ENCODE measurements at regions not wholly inside any gene's neighbourhood (a gene's known extent, or its start where the extent isn't known, plus 50 kb on each side); places are given as distances from the start of the nearest gene placed in this dataset.

- TF ChIP-seq POLR2A (IDR thresholded peaks at IDR 0.05; ENCODE audit: low read depth, low read length), result no peak
- FAIRE-seq (no peak), DNase-seq (ENCODE audit: insufficient read length, low spot score) (no peak)
Measured at GRCh38 chr16:8376430-8376829, 213.9 kb downstream of the TMEM114 start.

DNA sequence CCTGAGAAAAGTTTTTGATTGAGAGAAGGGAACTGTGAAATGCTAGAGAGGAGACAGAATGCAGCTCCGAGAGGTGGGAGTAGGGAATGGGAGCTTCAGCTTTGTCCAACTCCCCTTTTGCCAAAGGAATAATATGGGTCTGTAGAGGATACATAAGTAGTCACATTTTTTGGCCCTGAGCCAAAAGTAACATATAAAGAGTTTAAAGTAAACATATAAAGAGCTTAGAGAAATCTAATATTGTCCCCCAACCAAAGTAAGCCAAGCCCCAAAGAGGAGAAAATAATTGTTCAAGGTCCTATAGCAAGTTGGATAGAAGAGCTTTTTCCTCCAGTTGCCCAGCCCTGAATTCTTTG, 215.1 kb downstream of the TMEM114 start:
- DNase-seq (ENCODE audit: insufficient read length, low spot score) (no peak), FAIRE-seq (no peak)
- TF ChIP-seq POLR2A (IDR thresholded peaks at IDR 0.05; ENCODE audit: low read depth, low read length), result no peak

- FAIRE-seq (no peak), DNase-seq (ENCODE audit: insufficient read length, low spot score) (no peak)
- TF ChIP-seq POLR2A (IDR thresholded peaks at IDR 0.05; ENCODE audit: low read depth, low read length), result no peak
Measured at GRCh38 chr16:8374586-8375231, 215.6 kb downstream of the TMEM114 start.

DNA sequence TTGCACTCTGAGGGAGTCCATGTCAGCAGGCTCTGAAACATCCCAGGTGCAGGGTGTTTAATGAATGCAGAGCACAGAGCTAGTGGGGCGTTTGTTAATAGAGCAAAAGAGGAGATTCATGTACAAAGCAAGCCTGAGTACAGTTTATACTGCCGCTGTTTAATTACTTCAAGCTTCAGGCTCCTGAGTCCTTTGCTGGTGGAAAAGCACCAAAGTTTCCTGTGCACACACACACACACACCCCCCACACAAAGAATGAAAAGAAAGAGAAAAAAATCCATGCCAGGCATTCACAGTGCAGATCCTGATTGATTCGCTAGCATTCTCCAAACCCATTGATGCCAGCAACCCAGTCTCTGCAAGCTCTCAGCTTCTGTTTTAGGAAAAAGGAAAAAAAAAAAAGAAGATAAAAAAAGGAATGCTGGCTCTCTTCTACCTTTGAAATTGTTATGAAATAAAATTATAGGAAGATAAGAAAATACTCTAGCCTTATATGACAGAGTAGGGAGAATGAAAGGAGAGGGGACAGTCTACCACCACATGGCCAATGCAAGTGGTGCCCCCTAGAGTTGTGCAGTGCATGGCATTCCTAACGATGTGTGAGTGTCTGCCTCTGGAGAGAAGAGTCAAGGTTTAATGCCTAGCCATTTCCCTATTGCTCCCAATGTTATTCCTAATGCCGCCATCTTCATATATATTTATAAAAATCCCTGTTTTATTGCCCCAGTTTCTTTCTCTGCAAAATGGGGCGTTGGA, 216.5 kb downstream of the TMEM114 start:
- FAIRE-seq, result no peak
- no peak for DNase-seq (ENCODE audit: insufficient read length, low spot score)

GRCh38 chr16:8372141-8372540, 218.2 kb downstream of the TMEM114 start:
- TF ChIP-seq POLR2A (IDR thresholded peaks at IDR 0.05; ENCODE audit: low read depth, low read length), result no peak
- no peak for FAIRE-seq
- DNase-seq (ENCODE audit: insufficient read length, low spot score), result no peak

More for the DNA sequence above, 216.5 kb downstream of the TMEM114 start:
- TF ChIP-seq POLR2A (IDR thresholded peaks at IDR 0.05; ENCODE audit: low read depth, low read length), result no peak

- DNase-seq (ENCODE audit: insufficient read length, low spot score), result peak; percentile 31
Measured at GRCh38 chr16:8370374-8371270, 219.7 kb downstream of the TMEM114 start.

GRCh38 chr16:8358937-8359336, 231.4 kb downstream of the TMEM114 start:
- TF ChIP-seq POLR2A (IDR thresholded peaks at IDR 0.05; ENCODE audit: low read depth, low read length), result no peak
- FAIRE-seq, result no peak
- DNase-seq (ENCODE audit: insufficient read length, low spot score), result no peak

More at GRCh38 chr16:8370374-8371270, 219.7 kb downstream of the TMEM114 start:
- peak; percentile 91 for FAIRE-seq
- no peak for TF ChIP-seq POLR2A (IDR thresholded peaks at IDR 0.05; ENCODE audit: low read depth, low read length)

DNA sequence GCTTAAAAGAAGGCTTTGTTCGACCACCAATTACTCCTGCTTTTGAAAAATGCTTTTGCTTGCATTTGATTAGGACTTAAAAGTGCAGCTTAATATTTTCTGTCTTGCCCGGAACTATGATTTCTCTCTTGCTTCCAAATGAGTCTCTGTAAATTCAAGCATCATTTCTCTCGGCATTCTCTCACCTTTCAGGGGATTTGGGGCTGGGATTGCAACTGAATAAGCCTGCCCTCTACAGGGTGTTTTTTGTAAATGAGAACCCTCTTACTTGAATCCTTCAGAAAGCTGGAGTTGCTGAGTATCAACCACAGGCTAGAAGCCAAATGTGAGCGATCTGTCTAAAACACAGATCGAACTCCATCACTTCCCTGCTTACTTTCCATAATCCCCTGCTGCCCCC, 234.6 kb downstream of the TMEM114 start:
- TF ChIP-seq POLR2A (IDR thresholded peaks at IDR 0.05; ENCODE audit: low read depth, low read length), result no peak
- FAIRE-seq, result no peak
- DNase-seq (ENCODE audit: insufficient read length, low spot score), result no peak

DNA sequence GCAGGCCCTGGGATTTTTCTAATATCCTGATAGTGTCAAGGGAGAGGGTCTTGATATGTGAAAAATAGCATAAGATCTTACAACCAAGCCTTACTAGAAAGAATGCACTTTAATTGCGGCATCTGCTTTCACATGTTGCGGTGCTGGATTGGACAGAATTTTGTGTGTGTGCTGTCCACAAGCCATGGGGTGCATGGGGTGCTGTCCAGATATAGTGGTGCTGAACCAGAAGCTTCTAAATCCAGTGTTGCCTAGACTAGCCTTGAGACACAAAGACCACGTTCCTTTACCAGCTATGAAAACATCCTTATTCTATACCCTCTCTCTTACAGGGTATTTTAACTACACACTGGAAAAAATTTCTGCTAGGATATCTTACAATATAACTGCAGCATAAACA, 244.0 kb downstream of the TMEM114 start:
- FAIRE-seq (no peak), DNase-seq (ENCODE audit: insufficient read length, low spot score) (no peak)
- no peak for TF ChIP-seq POLR2A (IDR thresholded peaks at IDR 0.05; ENCODE audit: low read depth, low read length)

DNA sequence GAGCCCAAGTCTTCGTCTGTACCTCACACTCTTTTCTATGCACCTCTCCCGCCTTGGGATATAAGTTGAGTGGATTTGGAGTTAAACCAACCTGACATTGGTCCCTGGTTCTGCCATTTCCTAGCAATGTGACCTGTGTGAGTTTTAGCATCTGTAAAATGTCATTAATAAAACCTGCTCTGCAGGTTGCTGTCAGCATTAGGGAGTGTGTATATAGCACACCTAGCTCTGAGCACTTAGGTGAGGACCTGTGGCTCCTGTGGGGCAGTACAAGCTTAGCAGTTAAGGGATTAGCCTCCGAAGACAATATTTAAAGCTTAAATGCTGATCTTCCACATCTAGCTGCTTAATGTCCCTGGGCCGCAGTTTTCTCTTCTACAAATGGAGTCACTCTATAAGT, 248.0 kb downstream of the TMEM114 start:
- DNase-seq (ENCODE audit: insufficient read length, low spot score) (no peak), FAIRE-seq (no peak)
- no peak for TF ChIP-seq POLR2A (IDR thresholded peaks at IDR 0.05; ENCODE audit: low read depth, low read length)

GRCh38 chr16:8330761-8331160, 259.6 kb downstream of the TMEM114 start:
- no peak for FAIRE-seq

GRCh38 chr16:8326232-8326631, 264.1 kb downstream of the TMEM114 start:
- no peak for FAIRE-seq
- DNase-seq (ENCODE audit: insufficient read length, low spot score), result no peak
- no peak for TF ChIP-seq POLR2A (IDR thresholded peaks at IDR 0.05; ENCODE audit: low read depth, low read length)

More at GRCh38 chr16:8330761-8331160, 259.6 kb downstream of the TMEM114 start:
- TF ChIP-seq POLR2A (IDR thresholded peaks at IDR 0.05; ENCODE audit: low read depth, low read length), result no peak
- DNase-seq (ENCODE audit: insufficient read length, low spot score), result no peak

DNA sequence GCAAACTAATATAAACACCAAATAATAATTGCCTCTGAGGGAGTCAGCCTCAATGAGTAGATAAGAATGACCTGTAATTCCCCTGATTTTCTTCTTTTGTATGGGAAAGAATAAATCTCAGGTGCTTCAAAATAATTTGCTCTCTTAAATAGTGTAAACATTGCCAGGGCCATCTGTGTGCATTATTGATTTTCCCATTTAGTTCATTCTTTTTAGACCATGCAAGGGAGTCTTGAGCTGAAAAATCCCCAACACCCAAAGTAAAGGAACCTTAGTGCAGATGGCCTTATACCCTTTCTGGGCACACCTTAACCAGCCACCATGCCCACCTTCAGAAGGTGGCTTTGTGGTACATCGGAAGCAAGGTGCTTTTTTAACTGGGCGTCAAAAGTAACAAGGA, 267.2 kb downstream of the TMEM114 start:
- DNase-seq (ENCODE audit: insufficient read length, low spot score), result no peak
- no peak for FAIRE-seq
- no peak for TF ChIP-seq POLR2A (IDR thresholded peaks at IDR 0.05; ENCODE audit: low read depth, low read length)

- DNase-seq (ENCODE audit: insufficient read length, low spot score) (no peak), FAIRE-seq (no peak)
- TF ChIP-seq POLR2A (IDR thresholded peaks at IDR 0.05; ENCODE audit: low read depth, low read length), result no peak
Measured at GRCh38 chr16:8320131-8320530, 270.2 kb downstream of the TMEM114 start.

Data from H54 (cell line).